ENCODE measurements at regions not wholly inside any gene's neighbourhood (a gene's known extent, or its start where the extent isn't known, plus 50 kb on each side); places are given as distances from the start of the nearest gene placed in this dataset.

- no peak for DNase-seq (ENCODE audit: insufficient read length, low spot score)
- no peak for FAIRE-seq
- TF ChIP-seq POLR2A (IDR thresholded peaks at IDR 0.05; ENCODE audit: low read depth, low read length), result no peak
Observed at GRCh38 chr14:95375539-95376109, 55.9 kb upstream of the CLMN start.

- no peak for FAIRE-seq
- DNase-seq (ENCODE audit: insufficient read length, low spot score), result no peak
- no peak for TF ChIP-seq POLR2A (IDR thresholded peaks at IDR 0.05; ENCODE audit: low read depth, low read length)
Observed at GRCh38 chr14:95374239-95374997, 54.7 kb upstream of the CLMN start.

- FAIRE-seq (no peak), DNase-seq (ENCODE audit: insufficient read length, low spot score) (no peak)
Observed at GRCh38 chr14:95370076-95370475, 50.4 kb upstream of the CLMN start.

More at GRCh38 chr14:95370076-95370475, 50.4 kb upstream of the CLMN start:
- no peak for TF ChIP-seq POLR2A (IDR thresholded peaks at IDR 0.05; ENCODE audit: low read depth, low read length)

All from H54 (cell line).